Cerebellar cortex (tissue), 1 donor: ENCODE measurements at regions not wholly inside any gene's neighbourhood (a gene's known extent, or its start where the extent isn't known, plus 50 kb on each side); places are given as distances from the start of the nearest gene placed in this dataset.

Experiments used
- DNase-seq: peaks from one replicate; pipeline ENCODE4 v3.0.0-alpha.2; 2015; ENCODE audit warnings: low spot score

DNA sequence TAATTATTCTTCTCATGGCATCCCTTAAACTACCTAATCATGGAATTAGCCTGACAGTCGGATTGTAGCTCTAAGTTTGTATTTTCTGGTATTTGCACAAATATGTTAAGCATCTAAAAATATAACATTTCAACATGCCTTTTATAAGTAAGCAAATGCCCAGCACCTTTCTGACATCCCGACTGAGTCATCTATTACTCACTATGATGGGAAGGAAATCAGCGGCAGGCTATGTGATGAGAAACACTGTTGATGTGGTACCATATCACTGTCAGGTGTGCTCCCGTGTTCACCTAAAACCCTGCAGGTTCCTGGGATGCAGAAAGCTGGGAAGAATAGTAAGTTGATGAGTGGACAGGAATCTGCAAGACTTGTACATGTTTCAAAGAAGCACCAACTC, 367.8 kb upstream of the IL12A start:
- no peak for DNase-seq

DNA sequence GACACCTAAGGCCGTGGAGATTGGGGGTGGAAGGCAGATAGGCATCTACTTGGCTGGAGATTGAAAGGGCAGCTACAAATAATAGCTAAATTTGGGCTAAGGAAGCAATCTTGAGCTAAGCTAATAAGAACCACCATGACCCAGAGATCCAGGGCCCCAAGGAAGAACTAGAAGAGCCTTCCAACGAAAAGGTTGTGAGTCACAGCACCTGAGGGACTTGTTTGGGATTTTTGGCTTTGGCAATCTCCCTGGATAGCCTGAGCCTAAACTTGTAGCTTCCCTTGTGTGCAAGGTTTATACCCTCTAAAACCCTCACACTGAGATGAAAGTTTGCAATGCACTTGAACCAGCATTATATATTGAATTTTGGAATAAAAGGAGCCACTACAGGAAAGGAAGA, 364.0 kb upstream of the IL12A start:
- DNase-seq = no peak

DNA sequence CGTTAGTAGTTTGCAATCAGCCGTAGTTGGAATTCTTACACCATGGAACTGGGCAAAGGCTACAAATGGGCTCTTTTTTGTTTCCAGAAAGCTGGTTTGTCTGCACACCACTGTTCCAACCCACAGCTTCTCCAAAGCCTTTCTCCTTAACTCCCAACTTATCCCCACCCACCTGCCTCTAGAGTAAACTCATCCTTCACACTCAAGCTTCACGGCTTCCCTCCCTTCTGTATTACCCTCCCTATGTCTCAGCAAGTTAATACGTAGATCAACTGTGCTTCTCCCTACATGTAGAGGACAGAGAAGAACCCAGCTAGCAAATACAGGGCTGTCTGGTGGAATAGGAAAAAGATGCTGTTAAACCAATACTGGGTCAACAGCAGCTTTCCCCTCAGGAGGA, 363.0 kb upstream of the IL12A start:
- no peak for DNase-seq

DNA sequence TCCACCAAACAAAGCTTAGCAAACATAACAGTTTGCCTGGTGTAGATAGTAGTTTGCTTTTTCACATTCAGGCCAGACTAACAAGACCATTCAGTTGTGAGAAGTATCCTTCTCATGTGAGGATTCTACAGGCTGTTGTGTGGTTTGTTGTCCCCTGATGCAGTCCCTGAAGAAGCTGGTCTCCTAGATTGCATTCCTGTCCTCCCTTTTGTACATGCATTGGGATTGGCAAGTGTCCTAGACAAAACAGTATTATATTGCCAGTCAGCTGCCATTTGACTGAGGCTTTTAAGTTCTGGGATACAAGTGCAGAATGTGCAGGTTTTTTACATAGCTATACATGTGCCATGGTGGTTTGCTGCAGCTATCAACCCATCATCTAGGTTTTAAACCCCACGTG, 362.0 kb upstream of the IL12A start:
- DNase-seq = no peak

DNA sequence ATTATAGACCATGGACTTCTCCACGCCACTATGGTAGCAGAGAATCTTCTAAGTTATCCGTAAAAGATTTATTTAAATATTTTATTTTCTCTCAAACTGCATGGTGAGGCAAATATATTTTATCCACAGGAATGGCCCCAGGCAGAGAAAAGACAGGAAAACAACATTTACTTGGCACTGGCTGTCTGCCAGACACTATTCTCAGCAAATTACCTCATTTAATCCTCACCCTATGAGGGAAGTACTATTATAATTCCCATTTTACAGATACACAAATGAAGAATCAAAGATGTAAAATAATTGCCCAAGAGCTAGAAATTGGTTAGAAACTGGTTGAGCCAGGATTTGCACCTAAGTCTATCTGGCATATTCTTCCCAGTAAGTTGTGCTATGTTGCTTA, 361.4 kb upstream of the IL12A start:
- DNase-seq = no peak

DNA sequence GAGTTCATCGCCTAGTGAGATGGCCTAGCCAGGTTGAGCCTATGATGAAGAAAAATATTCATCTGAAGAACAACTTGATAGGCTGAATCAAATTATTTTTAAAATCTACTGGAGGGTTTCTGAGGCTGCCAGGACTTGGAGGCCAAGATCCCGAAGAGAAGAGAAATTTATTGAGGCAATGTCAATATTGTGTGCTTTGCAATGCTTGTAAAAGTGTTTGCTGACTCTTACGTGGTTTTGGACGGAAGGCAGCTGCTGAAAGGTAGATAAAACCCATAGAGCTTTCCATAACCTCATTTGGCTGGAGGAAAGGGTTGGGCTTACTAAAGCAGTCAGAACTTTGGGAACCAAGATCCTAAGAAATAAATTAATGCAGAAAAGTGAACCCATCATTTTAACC, 361.0 kb upstream of the IL12A start:
- DNase-seq = no peak

DNA sequence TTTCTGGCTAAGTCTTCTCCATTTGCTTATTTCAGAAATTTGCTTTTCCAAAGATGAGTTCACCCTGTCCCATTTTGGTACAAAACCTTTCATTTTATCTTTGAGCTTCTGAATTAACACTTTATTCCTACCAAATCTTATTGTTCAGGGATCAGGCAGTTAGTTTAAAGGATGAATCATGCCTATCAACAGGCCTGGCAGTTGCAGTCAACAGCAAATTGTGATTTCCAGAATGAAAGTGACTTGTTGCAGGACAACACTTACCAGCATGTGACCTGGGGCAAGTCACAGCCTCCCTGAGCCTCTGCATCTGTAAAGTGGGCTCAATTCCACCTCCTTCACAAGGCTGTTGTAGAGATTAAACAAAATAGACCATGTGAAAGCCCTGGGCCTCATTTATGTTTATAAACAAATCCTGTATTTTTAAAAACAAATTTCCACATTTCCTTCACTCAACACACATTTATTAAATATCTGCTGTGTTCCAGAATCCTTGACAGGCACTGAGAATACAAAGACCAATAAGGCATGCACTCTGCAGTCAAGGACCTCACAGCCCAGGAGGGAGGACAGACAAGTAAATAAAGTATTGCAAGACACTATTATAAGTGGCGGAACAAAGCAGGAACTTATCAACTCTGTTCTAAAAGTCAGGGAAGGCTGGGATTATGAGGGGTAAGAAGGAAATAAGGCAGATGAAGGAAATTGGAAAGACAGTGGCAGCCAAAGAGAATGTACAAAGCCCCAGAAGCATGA, 359.1 kb upstream of the IL12A start:
- no peak for DNase-seq

DNA sequence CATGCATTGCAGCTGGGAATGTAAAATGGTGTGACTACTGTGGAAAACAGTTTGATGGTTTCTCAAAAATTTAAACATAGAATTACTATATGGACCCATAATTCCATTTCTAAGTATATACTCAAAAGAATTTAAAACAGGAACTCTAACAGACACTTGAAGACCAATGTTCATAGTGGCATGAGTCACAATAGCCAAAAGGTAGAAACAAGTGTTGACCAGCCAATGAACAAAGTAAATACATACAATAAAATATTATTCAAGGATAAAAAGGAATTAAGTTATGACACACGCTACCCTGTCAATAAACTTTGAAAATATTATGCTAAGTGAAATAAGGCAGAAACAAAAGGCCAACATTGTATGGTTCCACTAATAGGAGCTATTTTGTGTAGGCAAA, 357.4 kb upstream of the IL12A start:
- no peak for DNase-seq

DNA sequence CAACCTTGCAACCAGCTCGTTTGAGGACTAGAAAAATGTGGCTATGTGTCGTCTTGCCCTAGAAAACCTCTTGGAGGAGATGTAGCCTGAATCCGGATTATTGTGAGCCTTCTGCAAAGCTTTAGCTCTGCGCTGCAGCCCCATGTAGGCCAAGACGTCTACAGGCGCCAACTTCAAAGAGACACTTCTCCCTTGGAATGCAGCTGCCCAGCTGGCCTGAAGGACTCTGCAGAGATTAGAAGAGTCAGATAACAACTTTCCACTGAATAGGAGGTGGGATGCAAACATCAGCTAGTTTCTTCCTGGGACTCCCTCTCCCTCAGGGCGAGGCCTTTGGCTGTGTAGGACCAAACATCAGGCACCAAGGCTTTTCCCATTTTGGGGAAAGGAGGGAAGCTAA, 356.5 kb upstream of the IL12A start:
- no peak for DNase-seq

DNA sequence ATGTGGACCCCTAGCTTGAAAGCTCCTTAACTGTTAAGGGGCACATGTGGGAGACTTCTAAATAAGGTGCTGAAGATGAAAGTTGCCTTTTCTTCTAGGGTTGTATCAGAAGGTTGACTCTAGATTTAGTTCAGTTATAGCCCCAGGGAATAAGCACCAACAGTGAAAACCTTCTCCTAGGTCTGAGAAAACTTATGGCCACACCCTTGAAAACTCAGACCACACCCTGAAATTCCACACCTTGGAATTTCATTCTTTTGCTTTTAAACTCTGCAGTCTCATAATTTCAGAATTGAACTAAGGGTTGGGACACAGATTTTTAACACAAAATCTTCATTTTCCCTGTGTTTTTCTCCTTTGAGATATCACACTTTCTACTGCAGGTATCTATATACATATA, 355.8 kb upstream of the IL12A start:
- DNase-seq = no peak

DNA sequence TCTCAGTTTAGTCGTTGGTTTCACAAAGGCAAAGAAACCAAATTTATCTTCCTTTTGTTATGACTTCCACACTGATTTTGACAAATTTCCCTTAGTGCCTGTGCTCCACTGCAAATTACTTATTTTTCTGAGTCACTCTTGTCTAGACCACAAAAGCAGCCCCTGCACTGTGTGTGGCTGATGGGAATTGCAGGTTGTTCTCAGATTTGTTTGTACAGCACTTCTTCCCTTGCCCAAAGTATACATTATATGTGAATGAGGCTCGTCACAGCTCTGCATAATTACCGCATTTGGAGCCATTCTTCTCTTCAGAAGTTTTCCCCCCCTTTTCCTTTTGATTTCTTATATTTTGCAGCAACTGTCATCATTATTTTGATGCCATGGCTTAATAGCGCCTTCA, 354.2 kb upstream of the IL12A start:
- no peak for DNase-seq

DNA sequence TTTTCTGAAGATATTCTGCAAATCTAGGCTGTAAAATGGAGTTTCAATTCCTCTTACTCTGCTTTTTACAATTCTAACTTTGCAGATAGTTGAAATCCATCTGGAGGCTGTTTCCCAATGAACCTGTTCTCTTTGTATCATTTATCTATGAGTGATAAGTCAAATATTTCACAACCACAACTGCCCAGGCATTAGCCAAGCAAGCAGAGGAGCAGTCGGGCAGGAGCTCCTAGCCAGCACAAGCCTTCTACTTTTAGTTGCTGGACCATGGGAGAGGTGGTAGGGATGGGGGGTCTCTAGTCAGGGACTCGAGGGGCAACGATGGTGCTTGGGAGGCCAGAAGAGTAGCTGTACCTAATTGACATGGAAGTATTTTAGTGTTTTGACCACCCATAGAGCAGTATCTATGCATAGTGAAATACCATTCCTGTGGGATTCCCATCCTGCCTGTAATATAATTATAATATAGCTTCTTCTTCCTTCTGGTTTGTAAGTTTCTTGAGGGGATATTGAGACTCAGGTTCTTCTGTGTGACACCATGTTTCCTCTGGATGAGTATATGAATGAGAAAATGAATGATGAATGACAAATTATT, 353.5 kb upstream of the IL12A start:
- DNase-seq = no peak

DNA sequence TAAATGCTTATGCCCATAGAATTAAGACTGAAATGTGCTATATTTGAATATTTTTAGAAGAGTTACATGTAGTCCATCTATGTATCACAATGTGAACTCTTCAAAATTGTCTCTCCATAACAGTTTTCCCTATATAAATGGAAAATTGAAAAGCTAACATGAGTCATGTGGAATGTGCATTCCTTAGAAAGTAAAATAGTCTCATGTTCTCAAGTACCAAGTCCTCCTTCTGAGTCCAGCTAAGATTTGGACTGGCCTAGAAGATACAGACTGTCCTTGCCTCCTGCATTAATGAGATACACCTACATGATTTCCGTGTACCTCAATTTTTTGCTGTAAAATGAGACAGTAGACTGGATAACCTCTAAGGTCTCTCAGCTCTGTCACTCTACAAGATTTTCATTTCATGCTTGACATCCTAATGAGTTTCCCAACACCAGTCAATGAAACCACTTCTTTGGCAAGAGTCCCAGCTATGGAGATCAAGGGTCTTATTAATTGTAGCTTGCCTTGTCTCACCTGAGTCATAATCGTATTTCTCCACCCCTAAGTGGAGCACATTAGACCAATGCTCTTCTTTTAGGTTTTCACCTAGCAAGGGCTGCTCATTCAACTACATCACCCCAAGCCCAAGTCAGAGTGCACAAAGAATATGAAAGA, 350.6 kb upstream of the IL12A start:
- DNase-seq = no peak

DNA sequence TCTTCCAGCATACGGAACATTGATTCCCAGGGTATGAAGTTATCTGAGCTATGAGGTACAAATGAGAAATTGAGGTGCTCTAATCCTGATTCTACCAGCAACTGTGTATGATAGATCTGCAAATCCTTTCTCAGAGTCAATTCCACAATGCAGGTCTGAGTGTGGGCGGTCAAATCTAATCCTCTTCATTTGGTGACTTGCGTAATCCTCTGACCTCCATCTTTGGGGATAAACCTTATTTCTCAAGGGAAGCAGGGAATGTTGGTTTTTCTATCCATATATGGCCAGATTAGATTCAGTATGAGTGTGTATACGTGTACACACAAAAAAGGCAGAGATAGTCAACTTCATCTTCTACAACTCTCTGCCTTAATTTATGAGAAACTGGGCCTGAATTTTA, 348.4 kb upstream of the IL12A start:
- no peak for DNase-seq

DNA sequence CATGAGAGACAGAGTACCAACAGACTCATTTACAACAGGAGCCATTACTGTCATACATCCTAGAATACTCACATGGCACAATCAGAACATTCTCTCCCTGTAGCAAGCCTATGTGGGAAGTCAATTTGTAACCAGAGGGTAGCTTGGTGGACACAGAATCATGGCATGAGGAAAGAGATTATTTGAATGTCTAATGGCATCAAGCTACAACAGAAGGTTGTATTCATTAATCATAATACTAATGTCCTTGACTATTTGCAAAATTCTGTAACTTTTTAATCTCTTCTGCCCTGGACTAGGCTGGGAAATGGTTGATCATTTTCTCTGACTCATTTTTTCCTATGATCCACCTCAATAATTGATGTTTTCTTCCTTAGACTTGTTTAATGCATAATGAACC, 345.2 kb upstream of the IL12A start:
- no peak for DNase-seq

DNA sequence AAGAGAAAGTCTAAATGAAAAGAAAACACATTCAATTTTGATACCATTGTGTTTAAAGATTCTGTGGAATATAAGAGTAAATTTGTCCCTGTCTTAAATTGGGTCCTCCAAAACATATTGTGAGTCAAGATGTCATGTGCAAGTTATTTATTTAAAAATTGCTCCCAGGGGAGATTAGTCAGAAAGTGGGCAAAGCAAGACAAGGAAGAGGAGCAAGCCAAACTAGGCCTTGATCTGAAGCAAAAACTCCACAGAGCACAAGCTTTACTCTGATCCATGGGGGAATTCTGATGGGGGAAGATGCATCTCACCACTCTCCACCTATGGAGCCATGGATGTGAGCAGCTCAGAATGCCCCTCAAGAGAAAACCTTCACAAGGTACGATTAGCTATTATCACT, 342.8 kb upstream of the IL12A start:
- no peak for DNase-seq

DNA sequence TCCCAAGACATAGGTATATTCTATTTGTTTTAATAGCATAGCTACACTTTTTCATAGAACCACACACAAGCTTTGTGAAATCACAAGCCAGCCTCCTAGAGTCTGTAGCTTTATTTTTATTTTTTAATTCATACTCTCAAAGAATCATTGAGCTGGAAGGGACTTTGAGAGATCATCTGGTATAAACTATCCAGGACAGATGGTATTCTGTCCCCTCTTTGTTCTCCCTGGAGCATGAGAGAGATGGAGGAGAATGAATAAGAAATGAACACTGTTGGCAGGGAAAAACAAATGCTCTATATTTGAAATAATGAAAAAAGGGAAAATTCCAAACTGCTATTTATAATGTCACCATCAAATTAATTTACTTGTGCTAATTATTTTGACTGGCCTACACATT, 338.7 kb upstream of the IL12A start:
- peak; percentile 81 for DNase-seq

DNA sequence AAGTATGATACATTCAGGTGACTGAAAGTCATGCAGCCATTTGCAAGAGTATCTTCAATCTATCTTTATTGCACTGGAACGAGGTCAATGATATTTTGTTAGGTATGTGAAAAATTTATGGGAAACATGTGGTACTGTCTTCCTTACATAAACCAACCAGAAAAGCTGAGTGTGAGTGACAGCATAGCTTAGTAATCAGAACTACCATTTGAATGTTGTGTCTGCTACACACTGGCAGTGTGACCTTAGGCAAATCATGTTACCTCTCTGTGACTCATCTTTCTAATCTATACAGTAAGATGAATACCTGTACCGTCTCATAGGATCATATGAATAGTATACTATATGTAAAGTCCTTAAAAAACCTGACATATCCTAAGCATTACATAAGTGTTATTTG, 337.9 kb upstream of the IL12A start:
- no peak for DNase-seq

DNA sequence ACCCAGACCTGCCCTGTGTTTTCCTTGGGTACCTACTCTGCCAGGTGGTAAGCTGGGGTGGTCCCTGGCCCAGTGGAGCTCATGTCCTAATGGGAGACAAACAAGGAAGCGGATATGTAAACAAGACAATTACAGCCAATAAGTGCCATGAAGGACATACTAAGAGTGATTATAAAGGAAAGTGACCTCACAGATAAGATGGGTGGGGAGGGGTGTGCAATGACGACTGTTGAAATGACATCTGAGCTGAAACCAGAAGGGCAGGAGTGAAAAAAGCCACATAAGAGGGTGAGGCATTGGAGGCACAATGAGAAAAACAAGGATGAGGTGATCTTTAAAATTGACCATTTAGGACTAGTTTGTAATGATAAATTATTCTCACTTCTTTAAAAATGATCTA, 336.2 kb upstream of the IL12A start:
- no peak for DNase-seq

DNA sequence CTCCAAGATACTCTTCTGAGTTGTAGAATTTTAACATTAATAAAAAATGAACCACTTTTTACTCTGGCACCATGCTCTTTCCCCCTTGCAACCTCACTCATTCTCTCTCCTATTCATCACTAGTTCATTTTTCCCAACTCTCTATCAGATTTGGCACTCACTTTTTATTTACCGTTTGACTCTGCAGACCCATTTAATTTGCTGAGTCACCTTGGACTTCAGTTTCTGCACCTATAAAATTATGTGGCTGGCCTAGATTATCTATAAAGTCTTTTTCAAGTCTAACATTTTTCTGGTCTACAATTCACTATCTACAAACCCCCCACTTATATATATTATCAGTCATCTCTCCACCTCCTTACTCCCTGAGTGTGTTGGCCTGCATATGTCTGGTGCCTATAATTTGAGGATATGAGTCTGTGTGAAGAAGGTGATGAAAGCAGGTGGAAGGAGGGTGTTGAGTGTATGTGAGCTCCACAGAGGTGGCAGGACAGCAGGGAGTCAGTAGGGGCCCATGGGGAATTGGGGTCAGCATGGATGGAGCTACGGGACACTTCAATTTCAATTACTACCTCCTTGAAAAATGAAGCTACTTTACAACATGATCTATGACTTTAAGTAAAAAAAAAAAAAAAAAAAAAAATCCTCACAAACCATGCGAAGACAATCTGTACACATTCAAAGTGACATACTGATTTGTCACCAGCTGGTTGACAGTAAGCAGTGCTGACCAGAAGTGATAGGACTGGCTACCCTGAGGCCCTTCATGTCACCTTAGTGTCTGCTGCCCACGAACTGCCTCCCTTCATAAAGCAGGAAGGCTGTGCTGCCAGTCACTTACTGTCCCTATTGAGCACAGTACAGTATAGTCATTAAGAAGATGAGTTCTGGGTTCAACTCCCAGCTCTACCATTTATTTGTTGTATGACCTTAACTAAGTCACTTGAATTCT, 334.2 kb upstream of the IL12A start:
- no peak for DNase-seq

DNA sequence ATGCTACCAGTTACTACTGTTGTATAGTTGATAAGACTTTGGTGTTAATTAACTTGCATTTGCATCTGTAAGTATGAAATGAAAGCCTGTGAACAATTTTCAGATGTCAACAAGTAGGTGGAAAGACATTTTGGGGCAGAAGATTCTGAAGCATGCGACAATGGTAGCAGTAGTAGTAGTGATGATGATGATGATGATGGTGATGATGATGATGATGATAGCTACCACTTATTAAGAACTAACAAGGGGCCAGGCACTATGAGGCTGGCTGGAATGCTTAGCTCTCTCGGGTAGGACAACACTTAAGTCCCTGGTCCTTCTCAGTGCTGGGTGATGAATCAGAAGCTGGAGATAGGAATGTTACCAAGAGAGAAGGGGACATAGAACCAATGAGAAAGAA, 333.4 kb upstream of the IL12A start:
- DNase-seq = no peak

DNA sequence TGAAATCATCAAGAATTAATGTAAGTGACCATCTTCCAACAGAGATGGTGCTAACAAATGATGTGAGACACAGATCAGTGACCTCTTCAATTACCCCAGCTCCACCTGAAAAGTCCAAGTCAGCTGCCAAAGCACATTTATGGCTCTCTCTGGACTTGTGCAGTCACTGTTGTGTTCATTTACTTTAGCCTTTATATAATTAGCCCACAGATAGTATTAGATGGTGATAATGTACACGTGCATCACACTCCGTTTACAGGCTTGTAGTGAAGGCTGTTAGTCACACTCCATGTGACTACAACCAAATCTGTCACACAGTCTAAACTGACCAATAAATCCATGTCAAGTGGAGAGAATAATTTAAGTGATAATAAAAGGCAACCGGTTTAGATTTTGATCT, 331.5 kb upstream of the IL12A start:
- DNase-seq = no peak

DNA sequence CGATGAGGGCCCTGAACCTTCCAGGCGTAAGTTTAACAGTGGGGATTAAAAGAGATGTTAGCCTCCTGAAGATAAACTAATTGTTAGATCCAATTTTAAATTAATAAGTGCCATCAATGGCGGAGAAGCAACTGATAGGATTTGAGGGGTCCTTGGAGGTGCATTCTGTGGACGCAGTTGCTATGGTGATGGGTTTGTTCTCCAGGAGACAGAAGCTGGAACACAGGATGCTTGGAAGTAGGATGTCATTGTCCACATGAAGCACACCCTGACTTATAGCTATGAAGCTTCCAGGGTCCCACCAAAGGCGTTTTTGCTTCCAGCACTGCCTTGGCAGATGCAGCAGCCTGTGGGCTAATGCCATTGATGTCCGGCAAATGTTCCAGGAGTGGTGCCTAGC, 331.0 kb upstream of the IL12A start:
- no peak for DNase-seq
